ENCODE measurements at regions not wholly inside any gene's neighbourhood (a gene's known extent, or its start where the extent isn't known, plus 50 kb on each side); places are given as distances from the start of the nearest gene placed in this dataset.
"Not testable (repeated sequence)": the region's sequence is repeated elsewhere in the genome, so short reads cannot be mapped to it uniquely, and the experiment has no call there.

GRCh38 chr5:174476001-174476400 lies 248.4 kb upstream of the MSX2 start:
- TF ChIP-seq, protein P1, sequence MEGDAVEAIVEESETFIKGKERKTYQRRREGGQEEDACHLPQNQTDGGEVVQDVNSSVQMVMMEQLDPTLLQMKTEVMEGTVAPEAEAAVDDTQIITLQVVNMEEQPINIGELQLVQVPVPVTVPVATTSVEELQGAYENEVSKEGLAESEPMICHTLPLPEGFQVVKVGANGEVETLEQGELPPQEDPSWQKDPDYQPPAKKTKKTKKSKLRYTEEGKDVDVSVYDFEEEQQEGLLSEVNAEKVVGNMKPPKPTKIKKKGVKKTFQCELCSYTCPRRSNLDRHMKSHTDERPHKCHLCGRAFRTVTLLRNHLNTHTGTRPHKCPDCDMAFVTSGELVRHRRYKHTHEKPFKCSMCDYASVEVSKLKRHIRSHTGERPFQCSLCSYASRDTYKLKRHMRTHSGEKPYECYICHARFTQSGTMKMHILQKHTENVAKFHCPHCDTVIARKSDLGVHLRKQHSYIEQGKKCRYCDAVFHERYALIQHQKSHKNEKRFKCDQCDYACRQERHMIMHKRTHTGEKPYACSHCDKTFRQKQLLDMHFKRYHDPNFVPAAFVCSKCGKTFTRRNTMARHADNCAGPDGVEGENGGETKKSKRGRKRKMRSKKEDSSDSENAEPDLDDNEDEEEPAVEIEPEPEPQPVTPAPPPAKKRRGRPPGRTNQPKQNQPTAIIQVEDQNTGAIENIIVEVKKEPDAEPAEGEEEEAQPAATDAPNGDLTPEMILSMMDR (IDR thresholded peaks at IDR 0.05) = not testable (repeated sequence)
- not testable (repeated sequence) for TF ChIP-seq EP300 (IDR thresholded peaks at IDR 0.05)

All from tibial nerve (tissue), 4 donors.